Sigmoid colon (tissue), 6 donors: ENCODE measurements at regions not wholly inside any gene's neighbourhood (a gene's known extent, or its start where the extent isn't known, plus 50 kb on each side); places are given as distances from the start of the nearest gene placed in this dataset.

ENCODE experiments used
- DNase-seq: peaks from one replicate; pipeline ENCODE4 v3.0.0-alpha.2; 2019
- H3K27ac ChIP-seq, 4 donors: fragments of 200-600 bp; sonication (generic); one replicate each; pipeline ENCODE4 v1.5.1; 2016 to 2019; ENCODE audit warnings: mild to moderate bottlenecking in 1 of 4
- H3K27me3 ChIP-seq, 3 donors: fragments of 200-600 bp; sonication (generic); one replicate each; pipeline ENCODE4 v1.5.1; 2019; ENCODE audit warnings: mild to moderate bottlenecking in 1 of 3
- H3K36me3 ChIP-seq, 4 donors: fragments of 200-600 bp; sonication (generic); one replicate each; pipeline ENCODE4 v1.5.1; 2016 to 2019
- H3K4me1 ChIP-seq, 4 donors: fragments of 200-600 bp; sonication (generic); one replicate each; pipeline ENCODE4 v1.5.1; 2017 to 2019
- H3K4me3 ChIP-seq, 4 donors: fragments of 200-600 bp; sonication (generic); one replicate each; pipeline ENCODE4 v1.5.1; 2017 to 2019; ENCODE audit warnings: mild to moderate bottlenecking in 2 of 4, moderate library complexity in 1 of 4
- H3K9me3 ChIP-seq, 4 donors: fragments of 200-600 bp in 3 of 4; sonication (generic) in 3 of 4; one replicate each; pipeline versions ENCODE4 v1.5.1 to v1.6.1; 2013 to 2019
- EP300 ChIP-seq, 4 donors: sonication (generic); formaldehyde crosslinking; IDR thresholded peaks; one replicate each; pipeline ENCODE4 v1.6.1; 2017; ENCODE audit warnings: antibody characterized with exemption in 4 of 4
- POLR2A ChIP-seq, 2 donors: fragments of 450-650 bp; IDR thresholded peaks; one replicate each; pipeline ENCODE4 v1.6.1; 2016; ENCODE audit warnings: antibody characterized with exemption in 2 of 2, mild to moderate bottlenecking in 2 of 2, moderate library complexity in 2 of 2
- POLR2AphosphoS5 ChIP-seq, 4 donors: sonication (generic); formaldehyde crosslinking; IDR thresholded peaks; one replicate each; pipeline ENCODE4 v1.6.1; 2017; ENCODE audit warnings: antibody characterized with exemption in 4 of 4
- WGBS, 2 donors: extraction: QIAGEN DNeasy Blood & Tissue Kit; methylation state at CpG; one replicate each; pipeline ENCODE4 v1.1.7; 2013; 5-methylcytosine and 5-hydroxymethylcytosine counted together
- intact Hi-C: fragments of 100-400 bp; cut with DNase I; formaldehyde crosslinking; loops from one replicate; pipeline ENCODE4 v1.15.1; 2023
- TF ChIP-seq, protein P1 (sequence below), 4 experiments: fragments of 450-650 bp in 3 of 4; fragments of 200-600 bp in 1 of 4; IDR thresholded peaks; one replicate each; pipeline ENCODE4 v1.5.1; 2016 to 2019; ENCODE audit warnings: antibody characterized with exemption in 4 of 4, mild to moderate bottlenecking in 3 of 4, moderate library complexity in 2 of 4
- donor health status: healthy with polysubstance abuse.
- donor health status: healthy.

DNA sequence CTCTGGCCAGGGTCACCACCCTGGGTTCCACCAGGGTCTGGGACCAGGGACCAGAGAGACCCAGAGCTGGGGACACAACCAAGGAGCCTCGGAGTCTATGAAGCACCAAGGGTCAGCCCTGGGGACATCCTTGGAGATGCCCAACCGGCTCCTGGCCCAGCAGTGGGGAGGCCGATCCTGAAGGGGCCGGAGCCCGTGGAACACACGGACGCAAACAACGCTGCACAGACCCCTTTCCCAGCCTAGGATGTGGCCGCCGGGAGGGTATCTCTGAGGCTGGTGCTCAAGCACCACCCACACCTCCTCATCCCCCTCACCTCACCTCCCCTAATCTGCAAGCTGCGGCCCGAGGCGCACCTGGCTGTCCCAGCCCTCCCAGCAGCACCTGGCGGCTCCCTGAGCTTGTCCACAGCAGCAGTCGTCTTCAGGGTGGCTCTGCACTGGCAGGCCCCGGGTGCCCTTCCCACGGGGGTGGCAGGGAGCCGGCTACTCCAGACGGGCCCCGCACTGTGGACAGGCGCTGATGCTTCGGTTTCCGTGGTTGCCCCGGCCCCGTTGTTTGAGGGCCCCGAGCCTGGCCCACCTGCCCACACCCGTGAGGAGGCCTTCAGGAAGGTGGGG, 146.8 kb upstream of the C14orf180 start:
- Histone ChIP-seq H3K9me3 (no peaks in the 10 kb centered on the region), H3K4me1 (peaks cover 0 to 16% (median 11%) of the 10 kb centered on the region in 4 donors), H3K27me3 (no peaks in the 10 kb centered on the region), H3K36me3 (no peaks in the 10 kb centered on the region), H3K27ac (no peak overlapping the region), H3K4me3 (no peak overlapping the region)
- TF ChIP-seq POLR2AphosphoS5 (IDR thresholded peaks at IDR 0.05): no peak
- no peak for TF ChIP-seq POLR2A (IDR thresholded peaks at IDR 0.05)
- TF ChIP-seq, protein P1, sequence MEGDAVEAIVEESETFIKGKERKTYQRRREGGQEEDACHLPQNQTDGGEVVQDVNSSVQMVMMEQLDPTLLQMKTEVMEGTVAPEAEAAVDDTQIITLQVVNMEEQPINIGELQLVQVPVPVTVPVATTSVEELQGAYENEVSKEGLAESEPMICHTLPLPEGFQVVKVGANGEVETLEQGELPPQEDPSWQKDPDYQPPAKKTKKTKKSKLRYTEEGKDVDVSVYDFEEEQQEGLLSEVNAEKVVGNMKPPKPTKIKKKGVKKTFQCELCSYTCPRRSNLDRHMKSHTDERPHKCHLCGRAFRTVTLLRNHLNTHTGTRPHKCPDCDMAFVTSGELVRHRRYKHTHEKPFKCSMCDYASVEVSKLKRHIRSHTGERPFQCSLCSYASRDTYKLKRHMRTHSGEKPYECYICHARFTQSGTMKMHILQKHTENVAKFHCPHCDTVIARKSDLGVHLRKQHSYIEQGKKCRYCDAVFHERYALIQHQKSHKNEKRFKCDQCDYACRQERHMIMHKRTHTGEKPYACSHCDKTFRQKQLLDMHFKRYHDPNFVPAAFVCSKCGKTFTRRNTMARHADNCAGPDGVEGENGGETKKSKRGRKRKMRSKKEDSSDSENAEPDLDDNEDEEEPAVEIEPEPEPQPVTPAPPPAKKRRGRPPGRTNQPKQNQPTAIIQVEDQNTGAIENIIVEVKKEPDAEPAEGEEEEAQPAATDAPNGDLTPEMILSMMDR (IDR thresholded peaks at IDR 0.05): no peak
- no peak for TF ChIP-seq EP300 (IDR thresholded peaks at IDR 0.05)
- intact Hi-C loops: no loop called here
- WGBS, 2 donors: 79 to 87% methylated on average over 27 of the region's 27 CpGs
- peak; percentile 62 for DNase-seq

DNA sequence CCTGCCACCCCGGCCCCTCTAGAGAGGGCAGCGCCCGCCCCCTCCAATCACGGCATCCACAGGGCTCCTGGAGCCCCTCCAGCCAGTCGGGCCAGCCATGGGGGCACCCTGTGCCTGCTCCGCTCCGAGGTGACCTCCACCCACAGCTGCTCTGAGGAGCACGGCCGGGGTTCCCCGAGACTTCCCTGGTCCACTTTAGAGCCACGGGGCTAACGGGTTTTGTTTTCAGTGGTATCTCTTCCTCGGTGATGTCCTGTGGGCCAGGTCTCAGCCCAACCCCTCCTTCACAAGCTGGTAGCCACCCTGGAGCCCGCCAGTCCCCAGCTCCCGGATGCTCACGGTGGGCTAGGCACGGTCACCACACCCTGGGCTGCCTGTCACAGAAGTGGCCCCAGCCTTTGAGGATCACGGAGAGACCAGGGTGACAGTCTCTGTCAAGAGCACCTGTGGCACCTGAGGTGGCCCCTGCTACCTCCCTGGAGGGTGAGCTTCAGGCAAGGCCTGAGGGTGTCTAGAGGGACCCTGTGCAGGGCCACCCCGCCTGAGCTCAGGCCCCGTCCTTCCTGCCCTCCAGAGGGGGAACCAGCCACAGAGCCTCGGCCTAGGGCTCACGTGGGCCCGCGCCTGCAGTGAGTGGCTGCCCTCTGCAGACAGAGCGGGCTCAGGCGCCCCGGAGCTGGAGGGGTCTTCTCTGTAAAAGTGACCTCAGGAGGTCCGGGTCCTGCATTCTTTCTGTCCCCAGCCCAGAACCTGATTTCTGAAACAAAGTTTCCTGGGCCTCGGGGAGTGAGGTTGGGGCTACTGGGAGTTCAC, 146.0 kb upstream of the C14orf180 start:
- intact Hi-C loops: no loop called here
- Histone ChIP-seq H3K27me3 (no peaks in the 10 kb centered on the region), H3K27ac (no peak overlapping the region), H3K4me1 (peaks cover 0 to 16% (median 11%) of the 10 kb centered on the region in 4 donors), H3K4me3 (no peak overlapping the region), H3K9me3 (no peaks in the 10 kb centered on the region), H3K36me3 (no peaks in the 10 kb centered on the region)
- 84 to 91% methylated on average over 29 of the region's 29 CpGs for WGBS, 2 donors
- peak; percentile 59 for DNase-seq
- TF ChIP-seq EP300 (IDR thresholded peaks at IDR 0.05): no peak

GRCh38 chr14:104434214-104435076, 145.1 kb upstream of the C14orf180 start:
- intact Hi-C loops: no loop called here
- H3K9me3 ChIP-seq: peaks cover 0 to 3% (median 0%) of the 10 kb centered on the region in 4 donors

DNA sequence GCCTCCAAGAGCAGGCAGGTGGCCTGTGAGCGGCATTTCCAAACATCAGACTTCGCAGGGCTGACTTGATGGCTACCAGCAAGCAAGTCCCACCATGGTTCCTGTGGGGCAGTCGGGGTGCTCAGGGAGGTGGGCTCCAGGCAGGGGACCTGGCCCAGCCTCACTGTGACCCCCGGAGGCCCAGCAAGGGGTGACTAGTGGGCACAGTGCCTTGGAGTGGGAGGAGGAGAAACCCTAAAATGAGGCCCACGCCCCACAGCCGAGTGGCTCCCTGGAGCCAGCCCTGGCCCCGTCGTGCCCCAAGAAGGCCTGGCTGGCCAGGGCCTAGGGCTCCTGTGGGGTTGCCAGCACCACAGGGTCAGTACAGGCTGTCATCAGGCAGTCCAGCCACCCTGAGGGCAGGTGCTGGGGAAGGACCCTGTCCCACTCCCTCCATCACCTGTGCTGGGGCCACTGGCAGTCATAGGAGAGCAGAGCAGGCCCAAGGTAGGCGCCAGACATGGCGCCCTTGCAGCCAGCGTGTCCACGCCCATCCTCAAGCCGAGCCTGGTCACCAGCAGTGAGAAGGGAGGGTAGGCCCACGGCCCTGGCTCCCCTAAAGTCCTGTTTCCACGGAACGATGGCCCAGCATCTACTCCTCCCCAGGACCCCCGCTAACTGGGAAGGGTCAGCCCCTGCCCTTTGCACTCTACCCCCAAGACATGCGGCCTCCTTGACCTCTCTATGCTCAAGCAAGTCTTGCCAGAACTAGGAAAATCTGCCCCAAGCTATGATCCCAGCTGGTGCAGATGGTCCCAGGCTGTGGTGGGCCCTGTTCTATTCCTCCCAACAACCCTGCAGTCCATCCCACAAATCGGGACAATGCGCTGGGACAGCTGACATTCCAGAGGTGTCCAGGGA, 144.2 kb upstream of the C14orf180 start:
- Histone ChIP-seq H3K9me3 (peaks cover 0 to 3% (median 0%) of the 10 kb centered on the region in 4 donors), H3K27ac (peak overlapping the region in 2 of 4 donors; percentile 45 to 56), H3K27me3 (no peaks in the 10 kb centered on the region), H3K36me3 (no peaks in the 10 kb centered on the region), H3K4me1 (peaks cover 0 to 16% (median 11%) of the 10 kb centered on the region in 4 donors), H3K4me3 (peak overlapping the region in 3 of 4 donors; percentile 35 to 47 (median 45))
- 88 to 91% methylated on average over 20 of the region's 20 CpGs for WGBS, 2 donors
- DNase-seq: peak; percentile 58
- TF ChIP-seq EP300 (IDR thresholded peaks at IDR 0.05) (no peak), POLR2A (IDR thresholded peaks at IDR 0.05) (no peak), POLR2AphosphoS5 (IDR thresholded peaks at IDR 0.05) (no peak)
- TF ChIP-seq, protein P1 (IDR thresholded peaks at IDR 0.05): no peak
- intact Hi-C loops: no loop called here

More at GRCh38 chr14:104434214-104435076, 145.1 kb upstream of the C14orf180 start:
- no peak overlapping the region for H3K4me3 ChIP-seq
- H3K36me3 ChIP-seq: no peaks in the 10 kb centered on the region
- H3K27me3 ChIP-seq: no peaks in the 10 kb centered on the region
- DNase-seq: peak; percentile 57
- peaks cover 0 to 16% (median 11%) of the 10 kb centered on the region in 4 donors for H3K4me1 ChIP-seq
- WGBS, 2 donors: 80 to 85% methylated on average over 13 of the region's 13 CpGs
- TF ChIP-seq POLR2AphosphoS5 (IDR thresholded peaks at IDR 0.05): no peak
- H3K27ac ChIP-seq: no peak overlapping the region

DNA sequence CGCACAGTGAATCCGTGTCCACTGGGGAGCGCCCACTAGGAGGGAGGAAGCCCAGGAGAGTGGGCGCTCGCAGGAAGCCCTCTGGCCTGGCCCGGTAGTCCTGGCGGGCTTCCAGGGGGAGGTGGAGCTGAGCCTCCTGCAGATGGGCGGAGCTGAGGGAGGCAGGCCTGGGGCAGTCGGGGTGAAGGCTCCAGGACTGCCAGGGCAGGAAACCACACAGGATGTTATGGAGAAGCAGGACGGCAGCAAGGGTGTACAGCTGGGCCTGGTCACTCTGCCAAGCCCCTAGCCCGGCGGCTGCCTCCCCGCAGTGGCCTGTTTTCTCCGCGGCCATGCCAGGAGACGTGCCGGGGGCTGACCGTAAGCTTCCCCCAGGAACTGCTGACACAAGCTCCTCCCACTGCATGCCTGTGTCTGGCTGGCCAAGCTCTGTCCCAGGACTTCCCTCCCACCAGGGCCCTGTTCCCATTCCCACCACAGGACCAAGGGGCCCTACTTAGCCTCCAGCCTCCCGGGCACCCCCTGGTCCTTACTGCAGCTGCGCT, 143.4 kb upstream of the C14orf180 start:
- TF ChIP-seq, protein P1 (IDR thresholded peaks at IDR 0.05): no peak
- TF ChIP-seq POLR2AphosphoS5 (IDR thresholded peaks at IDR 0.05): no peak
- Histone ChIP-seq H3K4me3 (peak overlapping the region in 3 of 4 donors; percentile 35 to 47 (median 45)), H3K4me1 (peaks cover 0 to 16% (median 11%) of the 10 kb centered on the region in 4 donors), H3K9me3 (peaks cover 0 to 3% (median 0%) of the 10 kb centered on the region in 4 donors), H3K27me3 (no peaks in the 10 kb centered on the region), H3K27ac (peak overlapping the region; percentile 13 to 56 (median 31)), H3K36me3 (no peaks in the 10 kb centered on the region)
- 30 to 49% methylated on average over 20 of the region's 20 CpGs for WGBS, 2 donors
- intact Hi-C loops: no loop called here
- DNase-seq: peak; percentile 78
